Gastroesophageal sphincter (tissue), 3 donors: ENCODE measurements at regions not wholly inside any gene's neighbourhood (a gene's known extent, or its start where the extent isn't known, plus 50 kb on each side); places are given as distances from the start of the nearest gene placed in this dataset.

ENCODE experiments used
- CTCF ChIP-seq, 4 experiments: fragments of 200-600 bp in 2 of 4; fragments of 450-650 bp in 2 of 4; sonication (generic) in 1 of 4; IDR thresholded peaks; one replicate each; pipeline ENCODE4 v1.5.1; 2017 to 2019; ENCODE audit warnings: antibody characterized with exemption in 4 of 4, mild to moderate bottlenecking in 2 of 4, moderate library complexity in 2 of 4
- POLR2A ChIP-seq, 2 donors: fragments of 450-650 bp; IDR thresholded peaks; one replicate each; pipeline ENCODE4 v1.6.1; 2017; ENCODE audit warnings: antibody characterized with exemption in 2 of 2, mild to moderate bottlenecking in 2 of 2, moderate library complexity in 1 of 2
- POLR2AphosphoS5 ChIP-seq: sonication (generic); formaldehyde crosslinking; IDR thresholded peaks from one replicate; pipeline ENCODE4 v1.6.1; 2017; ENCODE audit warnings: antibody characterized with exemption

- no peak for TF ChIP-seq POLR2A (IDR thresholded peaks at IDR 0.05)
- no peak for TF ChIP-seq CTCF (IDR thresholded peaks at IDR 0.05)
- no peak for TF ChIP-seq POLR2AphosphoS5
Measured at GRCh38 chr3:168991803-168992202, 671.7 kb downstream of the MECOM start.
